ENCODE measurements at regions not wholly inside any gene's neighbourhood (a gene's known extent, or its start where the extent isn't known, plus 50 kb on each side); places are given as distances from the start of the nearest gene placed in this dataset.

- no peaks in the 10 kb centered on the region for H3K4me1 Mint-ChIP-seq
These were observed 121.2 kb downstream of the ZNF280B start for GRCh38 chr22:22387386-22387736.

GRCh38 chr22:22388090-22388489 is 120.5 kb downstream of the ZNF280B start:
- H3K27ac ChIP-seq (ENCODE audit: low read length) = no peak overlapping the region
- no peak for TF ChIP-seq CTCF (IDR thresholded peaks at IDR 0.05)
- intact Hi-C loops (cut with micrococcal nuclease) = no loop called here
- Mint-ChIP-seq H3K4me1 (no peaks in the 10 kb centered on the region), H3K36me3 (no peaks in the 10 kb centered on the region), H3K27me3 (ENCODE audit: low read depth in 2 of 2) (peaks cover 19 to 60% of the 10 kb centered on the region in 2 donors), H3K27ac (no peak overlapping the region), H3K4me3 (no peak overlapping the region), H3K9me3 (no peaks in the 10 kb centered on the region)
- ATAC-seq (no peak), DNase-seq (no peak)
- H3K27me3 ChIP-seq (ENCODE audit: control insufficient read depth, insufficient read depth, low read length) = peaks cover 2% of the 10 kb centered on the region
- H3K9me3 ChIP-seq (ENCODE audit: control insufficient read depth, insufficient read depth, low read length) = no peaks in the 10 kb centered on the region
- WGBS (ENCODE audit: insufficient coverage) = 80% methylated on average over 5 of the region's 5 CpGs
- no peak overlapping the region for H3K4me3 ChIP-seq (ENCODE audit: low read length)
- no peaks in the 10 kb centered on the region for H3K4me1 ChIP-seq (ENCODE audit: control insufficient read depth, insufficient read depth, low read length)
- no peaks in the 10 kb centered on the region for H3K36me3 ChIP-seq (ENCODE audit: control insufficient read depth, insufficient read depth, low read length)

More at GRCh38 chr22:22387386-22387736, 121.2 kb downstream of the ZNF280B start:
- Histone ChIP-seq H3K4me1 (ENCODE audit: control insufficient read depth, insufficient read depth, low read length) (no peaks in the 10 kb centered on the region), H3K36me3 (ENCODE audit: control insufficient read depth, insufficient read depth, low read length) (no peaks in the 10 kb centered on the region), H3K4me3 (ENCODE audit: low read length) (no peak overlapping the region), H3K27me3 (ENCODE audit: control insufficient read depth, insufficient read depth, low read length) (peaks cover 2% of the 10 kb centered on the region), H3K9me3 (ENCODE audit: control insufficient read depth, insufficient read depth, low read length) (no peaks in the 10 kb centered on the region), H3K27ac (ENCODE audit: low read length) (no peak overlapping the region)
- DNase-seq = no peak
- WGBS (ENCODE audit: insufficient coverage) = 57% methylated on average over 1 of the region's 1 CpG
- Mint-ChIP-seq H3K27ac (no peak overlapping the region), H3K4me3 (no peak overlapping the region), H3K9me3 (no peaks in the 10 kb centered on the region), H3K36me3 (no peaks in the 10 kb centered on the region), H3K27me3 (ENCODE audit: low read depth in 2 of 2) (peaks cover 19 to 59% of the 10 kb centered on the region in 2 donors)
- intact Hi-C loops (cut with micrococcal nuclease) = no loop called here
- no peak for ATAC-seq
- no peak for TF ChIP-seq CTCF (IDR thresholded peaks at IDR 0.05)

- Mint-ChIP-seq H3K9me3 (no peaks in the 10 kb centered on the region), H3K27ac (no peak overlapping the region), H3K4me1 (no peaks in the 10 kb centered on the region), H3K27me3 (ENCODE audit: low read depth in 2 of 2) (peaks cover 16 to 56% of the 10 kb centered on the region in 2 donors), H3K4me3 (no peak overlapping the region), H3K36me3 (no peaks in the 10 kb centered on the region)
- H3K36me3 ChIP-seq (ENCODE audit: control insufficient read depth, insufficient read depth, low read length) = no peaks in the 10 kb centered on the region
- WGBS (ENCODE audit: insufficient coverage) = 95% methylated on average over 3 of the region's 3 CpGs
- no peak overlapping the region for H3K27ac ChIP-seq (ENCODE audit: low read length)
- H3K9me3 ChIP-seq (ENCODE audit: control insufficient read depth, insufficient read depth, low read length) = no peaks in the 10 kb centered on the region
- no peaks in the 10 kb centered on the region for H3K4me1 ChIP-seq (ENCODE audit: control insufficient read depth, insufficient read depth, low read length)
- H3K4me3 ChIP-seq (ENCODE audit: low read length) = no peak overlapping the region
- DNase-seq = no peak
- intact Hi-C loops (cut with micrococcal nuclease) = no loop called here
- no peak for ATAC-seq
- peaks cover 2% of the 10 kb centered on the region for H3K27me3 ChIP-seq (ENCODE audit: control insufficient read depth, insufficient read depth, low read length)
- no peak for TF ChIP-seq CTCF (IDR thresholded peaks at IDR 0.05)
These were observed 120.0 kb downstream of the ZNF280B start for GRCh38 chr22:22388494-22388893.

GRCh38 chr22:22389467-22389866 is 119.1 kb downstream of the ZNF280B start:
- no peak for ATAC-seq
- intact Hi-C loops (cut with micrococcal nuclease) = no loop called here
- H3K27me3 Mint-ChIP-seq (ENCODE audit: low read depth in 2 of 2) = peaks cover 16 to 47% of the 10 kb centered on the region in 2 donors

More at GRCh38 chr22:22389467-22389866, 119.1 kb downstream of the ZNF280B start:
- H3K9me3 ChIP-seq (ENCODE audit: control insufficient read depth, insufficient read depth, low read length) = no peaks in the 10 kb centered on the region
- no peaks in the 10 kb centered on the region for H3K36me3 ChIP-seq (ENCODE audit: control insufficient read depth, insufficient read depth, low read length)
- Mint-ChIP-seq H3K27ac (no peak overlapping the region), H3K4me1 (no peaks in the 10 kb centered on the region), H3K4me3 (no peak overlapping the region), H3K9me3 (no peaks in the 10 kb centered on the region), H3K36me3 (no peaks in the 10 kb centered on the region)
- no peaks in the 10 kb centered on the region for H3K4me1 ChIP-seq (ENCODE audit: control insufficient read depth, insufficient read depth, low read length)
- no peak for TF ChIP-seq CTCF (IDR thresholded peaks at IDR 0.05)
- H3K27ac ChIP-seq (ENCODE audit: low read length) = no peak overlapping the region
- WGBS (ENCODE audit: insufficient coverage) = 96% methylated on average over 3 of the region's 5 CpGs
- DNase-seq = no peak
- H3K4me3 ChIP-seq (ENCODE audit: low read length) = no peak overlapping the region
- peaks cover 2% of the 10 kb centered on the region for H3K27me3 ChIP-seq (ENCODE audit: control insufficient read depth, insufficient read depth, low read length)

Measured in natural killer cell (primary cell).